GM12878 (cell line): ENCODE measurements at regions not wholly inside any gene's neighbourhood (a gene's known extent, or its start where the extent isn't known, plus 50 kb on each side); places are given as distances from the start of the nearest gene placed in this dataset.

Source experiments
- ATAC-seq: fragments of 200-7000 bp; cut with Tn5 transposase; 3 replicates; pipeline ENCODE4 v1.9.1; 2020; ENCODE audit warnings: mild to moderate bottlenecking, moderate library complexity
- BruUV-seq: library from RNA; stranded (reverse); fragments of 400-500 nt; replicated peaks from 2 replicates; lab custom pipeline; 2021; lab: Mats Ljungman, UMichigan
- CTCF ChIA-PET: fragments of 300-600 bp; sonication (Branson Sonifier 250); formaldehyde crosslinking; extraction: SDS; loops from one replicate; lab custom pipeline; 2021; ENCODE audit warnings: inconsistent platforms; lab: Yijun Ruan, JAX
- POLR2A ChIA-PET: fragments of 350-600 bp; formaldehyde crosslinking; extraction: SDS; loops from one replicate; lab custom pipeline; 2021; ENCODE audit warnings: inconsistent platforms; lab: Charles Lee
- RAD21 ChIA-PET: fragments of 300-600 bp; sonication (Branson Sonifier 250); formaldehyde crosslinking; loops from one replicate; lab custom pipeline; 2023; ENCODE audit warnings: antibody characterized with exemption; ENCODE audit not compliant: unreplicated experiment; lab: Charles Lee
- SMC1A ChIA-PET: fragments of 300-600 bp; sonication (Branson Sonifier 250); formaldehyde crosslinking; loops from one replicate; lab custom pipeline; 2023; ENCODE audit not compliant: unreplicated experiment, uncharacterized antibody; lab: Charles Lee
- DNase-seq: peaks from one replicate; pipeline ENCODE4 v3.0.0-alpha.2; 2011; ENCODE audit warnings: low read depth, low spot score
- FAIRE-seq: peaks from 3 replicates; lab custom pipeline; 2011; peaks lifted over from hg19 to GRCh38; lab: Jason Lieb, UNC
- H2AFZ ChIP-seq: 2 replicates; pipeline ENCODE4 v1.6.0; 2011; ENCODE audit warnings: low read depth, low read length, control low read depth; ENCODE audit not compliant: control insufficient read depth
- H3K27ac ChIP-seq: 2 replicates; pipeline ENCODE4 v1.5.1; 2011; ENCODE audit warnings: control low read depth; ENCODE audit not compliant: control insufficient read depth, insufficient read depth
- H3K27me3 ChIP-seq, 2 experiments: replicated peaks in 1 of 2; 2 replicates each; pipeline versions ENCODE4 v1.6.0 to v1.6.1; 2011; ENCODE audit warnings: low read length in 1 of 2; ENCODE audit not compliant: control insufficient read depth in 2 of 2, insufficient read depth in 2 of 2
- H3K36me3 ChIP-seq, 2 experiments: 2 replicates each; pipeline ENCODE4 v1.5.1; 2011; ENCODE audit warnings: low read length in 1 of 2; ENCODE audit not compliant: control insufficient read depth in 2 of 2, insufficient read depth in 2 of 2
- H3K4me1 ChIP-seq: 2 replicates; pipeline ENCODE4 v1.6.1; 2011; ENCODE audit warnings: mild to moderate bottlenecking, low read length, moderate library complexity, mixed read lengths; ENCODE audit not compliant: control insufficient read depth, insufficient read depth
- H3K4me2 ChIP-seq: 2 replicates; pipeline ENCODE4 v1.6.0; 2011; ENCODE audit warnings: control low read depth; ENCODE audit not compliant: control insufficient read depth, insufficient read depth
- H3K4me3 ChIP-seq: fragments of 200-600 bp; sonication (generic); 2 replicates; pipeline ENCODE4 v1.5.1; 2016
- H3K79me2 ChIP-seq: 2 replicates; pipeline ENCODE4 v1.6.0; 2011; ENCODE audit warnings: low read length; ENCODE audit not compliant: control insufficient read depth, insufficient read depth
- H3K9ac ChIP-seq: 2 replicates; pipeline ENCODE4 v1.8.0; 2011; ENCODE audit warnings: low read length, control low read depth, mixed read lengths; ENCODE audit not compliant: control insufficient read depth, insufficient read depth
- H3K9me3 ChIP-seq: replicated peaks from 3 replicates; pipeline ENCODE4 v1.5.1; 2011; ENCODE audit warnings: mild to moderate bottlenecking, low read length; ENCODE audit not compliant: control insufficient read depth, insufficient read depth
- H4K20me1 ChIP-seq: 2 replicates; pipeline ENCODE4 v1.6.0; 2011; ENCODE audit not compliant: control insufficient read depth, insufficient read depth
- GABPA ChIP-seq: IDR thresholded peaks from 2 replicates; pipeline ENCODE4 v1.6.1; 2014; ENCODE audit warnings: antibody characterized with exemption, low read depth, mild to moderate bottlenecking, inconsistent platforms
- IKZF2 ChIP-seq, 2 experiments: fragments of 450-650 bp; IDR thresholded peaks; 2 replicates each; pipeline ENCODE4 v1.6.1; 2017; ENCODE audit warnings: mild to moderate bottlenecking in 2 of 2, moderate library complexity in 2 of 2
- JUNB ChIP-seq: IDR thresholded peaks from 2 replicates; pipeline ENCODE4 v1.6.1; 2016; ENCODE audit warnings: antibody characterized with exemption, mild to moderate bottlenecking
- KDM1A ChIP-seq: fragments of 200-600 bp; sonication (generic); IDR thresholded peaks from 2 replicates; pipeline ENCODE4 v1.6.1; 2016; ENCODE audit warnings: borderline replicate concordance
- PBX3 ChIP-seq: IDR thresholded peaks from 2 replicates; pipeline ENCODE4 v1.6.1; 2011; ENCODE audit warnings: mild to moderate bottlenecking, low read depth, low read length, moderate library complexity; ENCODE audit not compliant: insufficient replicate concordance
- PML ChIP-seq: IDR thresholded peaks from 2 replicates; pipeline ENCODE4 v1.6.1; 2012; ENCODE audit warnings: low read length, inconsistent platforms
- POLR2A ChIP-seq: IDR thresholded peaks from 2 replicates; pipeline ENCODE4 v1.6.1; 2011; ENCODE audit warnings: low read depth, mild to moderate bottlenecking, low read length
- STAT3 ChIP-seq: IDR thresholded peaks from 2 replicates; pipeline ENCODE4 v1.6.1; 2011; ENCODE audit warnings: low read depth, low read length, improper control_type of control experiment
- ZNF217 ChIP-seq: fragments of 450-650 bp; IDR thresholded peaks from 2 replicates; pipeline ENCODE4 v1.6.1; 2017; ENCODE audit warnings: antibody characterized with exemption, mild to moderate bottlenecking
- WGBS: methylation state at CpG from one replicate; pipeline ENCODE4 v1.1.6; 2016; ENCODE audit warnings: low lambda C conversion rate; ENCODE audit not compliant: insufficient replicate concordance, insufficient coverage; ENCODE audit errors: missing lambda C conversion rate; 5-methylcytosine and 5-hydroxymethylcytosine counted together
- in situ Hi-C: fragments of 300-500 bp; cut with MboI; formaldehyde crosslinking; loops from 9 replicates; pipeline ENCODE4 v1.14.3; 2018; ENCODE audit warnings: mixed read lengths
- intact Hi-C: fragments of 100-400 bp; cut with micrococcal nuclease; formaldehyde crosslinking; loops from one replicate; pipeline ENCODE4 v1.14.2; 2022; ENCODE audit not compliant: unreplicated experiment
- TF ChIP-seq, protein P1 (sequence below): fragments of 450-650 bp; IDR thresholded peaks from 2 replicates; pipeline ENCODE4 v1.6.1; 2017; ENCODE audit warnings: antibody characterized with exemption, mild to moderate bottlenecking, moderate library complexity

- no peak for TF ChIP-seq PBX3
- TF ChIP-seq, protein P1, sequence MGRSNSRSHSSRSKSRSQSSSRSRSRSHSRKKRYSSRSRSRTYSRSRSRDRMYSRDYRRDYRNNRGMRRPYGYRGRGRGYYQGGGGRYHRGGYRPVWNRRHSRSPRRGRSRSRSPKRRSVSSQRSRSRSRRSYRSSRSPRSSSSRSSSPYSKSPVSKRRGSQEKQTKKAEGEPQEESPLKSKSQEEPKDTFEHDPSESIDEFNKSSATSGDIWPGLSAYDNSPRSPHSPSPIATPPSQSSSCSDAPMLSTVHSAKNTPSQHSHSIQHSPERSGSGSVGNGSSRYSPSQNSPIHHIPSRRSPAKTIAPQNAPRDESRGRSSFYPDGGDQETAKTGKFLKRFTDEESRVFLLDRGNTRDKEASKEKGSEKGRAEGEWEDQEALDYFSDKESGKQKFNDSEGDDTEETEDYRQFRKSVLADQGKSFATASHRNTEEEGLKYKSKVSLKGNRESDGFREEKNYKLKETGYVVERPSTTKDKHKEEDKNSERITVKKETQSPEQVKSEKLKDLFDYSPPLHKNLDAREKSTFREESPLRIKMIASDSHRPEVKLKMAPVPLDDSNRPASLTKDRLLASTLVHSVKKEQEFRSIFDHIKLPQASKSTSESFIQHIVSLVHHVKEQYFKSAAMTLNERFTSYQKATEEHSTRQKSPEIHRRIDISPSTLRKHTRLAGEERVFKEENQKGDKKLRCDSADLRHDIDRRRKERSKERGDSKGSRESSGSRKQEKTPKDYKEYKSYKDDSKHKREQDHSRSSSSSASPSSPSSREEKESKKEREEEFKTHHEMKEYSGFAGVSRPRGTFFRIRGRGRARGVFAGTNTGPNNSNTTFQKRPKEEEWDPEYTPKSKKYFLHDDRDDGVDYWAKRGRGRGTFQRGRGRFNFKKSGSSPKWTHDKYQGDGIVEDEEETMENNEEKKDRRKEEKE = no peak
- no peak for TF ChIP-seq POLR2A
- no peak for TF ChIP-seq IKZF2 (IDR thresholded peaks at IDR 0.05)
- TF ChIP-seq KDM1A = no peak
- TF ChIP-seq ZNF217 = no peak
- no peak for TF ChIP-seq PML
- TF ChIP-seq GABPA = no peak
Measured at GRCh38 chr5:66438087-66438486, 158.1 kb upstream of the MAST4 start (continued).

DNA sequence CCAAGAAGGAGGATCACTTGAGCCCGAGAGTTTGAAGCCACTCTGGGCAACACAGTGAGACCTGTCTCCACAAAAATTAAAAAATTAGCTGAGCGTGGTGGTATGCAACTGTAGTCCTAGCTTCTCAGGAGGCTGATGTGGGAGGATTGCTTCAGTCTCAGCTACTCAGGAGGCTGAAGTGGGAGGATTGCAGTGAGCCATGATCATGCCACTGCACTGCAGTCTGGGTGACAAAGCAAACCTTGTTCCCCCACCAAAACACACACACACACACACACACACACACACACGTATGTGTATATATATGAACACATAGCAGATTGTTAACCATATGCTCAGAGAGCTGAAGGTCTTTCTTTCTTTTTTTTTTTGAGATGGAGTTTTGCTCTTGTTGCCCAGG lies 157.5 kb upstream of the MAST4 start:
- no peaks in the 10 kb centered on the region for H4K20me1 ChIP-seq
- intact Hi-C loops (loop anchor here (5.0 kb wide), 1 partner anchor 131 kb away; no protein-coding TSS in a partner anchor), in situ Hi-C loops (no loop called here)
- ATAC-seq = no peak
- no peak overlapping the region for H2AFZ ChIP-seq
- ChIA-PET CTCF (no interaction called here), SMC1A (no interaction called here), RAD21 (no interaction called here), POLR2A (interaction anchor here (0.5 kb wide), 1 partner anchor 107 kb away, joined by 3 read pairs; no protein-coding TSS in a partner anchor)
- FAIRE-seq = no peak
- no peak overlapping the region for H3K4me2 ChIP-seq
- 11% methylated on average over 3 of the region's 3 CpGs for WGBS
- BruUV-seq = no TSS peak
- no peaks in the 10 kb centered on the region for H3K36me3 ChIP-seq
- no peaks in the 10 kb centered on the region for H3K9me3 ChIP-seq
- H3K4me3 ChIP-seq = no peak overlapping the region
- H3K27me3 ChIP-seq = no peaks in the 10 kb centered on the region
- no peak overlapping the region for H3K9ac ChIP-seq
- no peaks in the 10 kb centered on the region for H3K79me2 ChIP-seq
- no peak overlapping the region for H3K27ac ChIP-seq
- no peak for DNase-seq
- TF ChIP-seq JUNB (no peak), STAT3 (no peak), GABPA (no peak)
- no peaks in the 10 kb centered on the region for H3K4me1 ChIP-seq
